Breast epithelium (tissue), 4 donors: ENCODE measurements at regions not wholly inside any gene's neighbourhood (a gene's known extent, or its start where the extent isn't known, plus 50 kb on each side); places are given as distances from the start of the nearest gene placed in this dataset.

Experiments used
- DNase-seq, 2 donors: peaks; one replicate each; pipeline ENCODE4 v3.0.0-alpha.2; 2019; ENCODE audit warnings: low spot score in 2 of 2
- H3K27ac ChIP-seq, 2 donors: fragments of 200-600 bp; sonication (generic) in 1 of 2; one replicate each; pipeline ENCODE4 v1.5.1; 2016 to 2019; ENCODE audit warnings: mild to moderate bottlenecking in 1 of 2
- H3K27me3 ChIP-seq, 2 donors: fragments of 200-600 bp; sonication (generic) in 1 of 2; one replicate each; pipeline versions ENCODE4 v1.5.1 to v1.6.0; 2017 to 2019; ENCODE audit warnings: control low read depth in 1 of 2, mild to moderate bottlenecking in 1 of 2
- H3K36me3 ChIP-seq: fragments of 200-600 bp; one replicate; pipeline ENCODE4 v1.5.1; 2019
- H3K4me1 ChIP-seq, 2 donors: fragments of 200-600 bp; sonication (generic); one replicate each; pipeline ENCODE4 v1.5.1; 2016 to 2019; ENCODE audit warnings: control low read depth in 1 of 2
- H3K4me3 ChIP-seq, 3 donors: fragments of 200-600 bp; sonication (generic); 1 replicate in 2 of 3; 2 replicates in 1 of 3; pipeline ENCODE4 v1.5.1; 2016 to 2019; ENCODE audit warnings: mild to moderate bottlenecking in 3 of 3, moderate library complexity in 2 of 3
- H3K9me3 ChIP-seq, 2 donors: fragments of 200-600 bp; sonication (generic) in 1 of 2; one replicate each; pipeline ENCODE4 v1.5.1; 2016 to 2019; ENCODE audit warnings: control low read depth in 1 of 2
- CTCF ChIP-seq, 3 donors: fragments of 450-650 bp; IDR thresholded peaks; one replicate each; pipeline ENCODE4 v1.5.1; 2016 to 2017; ENCODE audit warnings: antibody characterized with exemption in 3 of 3, mild to moderate bottlenecking in 3 of 3, moderate library complexity in 3 of 3
- POLR2A ChIP-seq: fragments of 450-650 bp; IDR thresholded peaks from one replicate; pipeline ENCODE4 v1.6.1; 2016; ENCODE audit warnings: antibody characterized with exemption, mild to moderate bottlenecking, moderate library complexity
- POLR2AphosphoS5 ChIP-seq, 3 donors: sonication (generic); formaldehyde crosslinking; IDR thresholded peaks; one replicate each; pipeline ENCODE4 v1.6.1; 2017; ENCODE audit warnings: antibody characterized with exemption in 3 of 3
- intact Hi-C: fragments of 100-400 bp; cut with DNase I; formaldehyde crosslinking; loops from one replicate; pipeline ENCODE4 v1.15.1; 2023; ENCODE audit warnings: low total_unique reads

- H3K27ac ChIP-seq = no peak overlapping the region
- DNase-seq = no peak
- TF ChIP-seq CTCF (IDR thresholded peaks at IDR 0.05) = no peak
- TF ChIP-seq POLR2AphosphoS5 (IDR thresholded peaks at IDR 0.05) = no peak
- no peak for TF ChIP-seq POLR2A
- H3K4me3 ChIP-seq = no peak overlapping the region
- H3K4me1 ChIP-seq = no peaks in the 10 kb centered on the region
- no peaks in the 10 kb centered on the region for H3K27me3 ChIP-seq
- H3K9me3 ChIP-seq = no peaks in the 10 kb centered on the region
- intact Hi-C loops = loop anchor here (10.0 kb wide), 1 partner anchor 1614 kb away; no protein-coding TSS in a partner anchor
- H3K36me3 ChIP-seq = no peaks in the 10 kb centered on the region
These were observed 454.1 kb upstream of the CADM1 start for GRCh38 chr11:115958089-115959000.

DNA sequence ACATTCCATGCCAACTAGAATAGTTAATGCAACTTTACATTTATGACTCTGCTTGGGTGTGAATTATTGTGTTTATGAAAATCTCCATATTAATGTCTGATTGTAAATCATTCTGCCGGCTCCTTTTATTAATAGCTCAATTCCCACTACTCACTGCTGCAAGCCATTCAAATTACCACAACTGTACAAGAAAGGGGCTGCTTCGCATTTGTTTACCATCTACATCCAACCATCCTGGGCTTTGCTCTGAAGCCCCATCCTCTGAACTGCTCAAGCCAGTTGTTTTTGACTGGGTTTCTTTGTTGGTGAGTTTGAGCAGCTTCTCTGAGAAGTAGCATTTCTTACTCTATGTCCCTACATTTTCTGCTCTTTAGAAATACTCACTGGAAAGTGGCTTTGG lies 451.6 kb upstream of the CADM1 start:
- Histone ChIP-seq H3K36me3 (no peaks in the 10 kb centered on the region), H3K27ac (no peak overlapping the region), H3K9me3 (peaks cover 1 to 5% of the 10 kb centered on the region in 2 donors), H3K4me1 (no peaks in the 10 kb centered on the region), H3K27me3 (no peaks in the 10 kb centered on the region), H3K4me3 (no peak overlapping the region)
- TF ChIP-seq POLR2A (no peak), POLR2AphosphoS5 (IDR thresholded peaks at IDR 0.05) (no peak), CTCF (IDR thresholded peaks at IDR 0.05) (no peak)
- intact Hi-C loops = loop anchor here (10.0 kb wide), 1 partner anchor 1611 kb away; no protein-coding TSS in a partner anchor
- no peak for DNase-seq

DNA sequence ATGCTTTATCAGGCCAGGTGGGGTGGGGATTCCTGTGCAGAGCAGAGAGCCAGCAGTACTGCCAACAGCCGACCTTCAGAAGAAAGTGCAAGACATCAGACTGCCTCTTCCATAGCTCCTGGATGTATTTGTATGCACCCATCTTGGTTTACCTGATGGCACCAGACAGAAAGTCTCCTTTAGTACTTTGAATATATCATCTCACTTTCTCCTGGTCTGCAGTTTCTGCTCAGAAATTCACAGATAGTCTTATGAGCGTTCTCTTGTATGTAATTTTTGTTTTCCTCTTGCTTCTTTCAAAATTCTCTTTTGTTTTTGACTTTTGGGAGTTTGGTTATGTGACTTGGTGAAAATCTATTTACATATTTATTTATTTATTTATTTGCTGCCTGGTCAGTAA lies 446.4 kb upstream of the CADM1 start:
- H3K9me3 ChIP-seq = peaks cover 11 to 26% of the 10 kb centered on the region in 2 donors
- no peak overlapping the region for H3K4me3 ChIP-seq
- intact Hi-C loops = loop anchor here (10.0 kb wide), 1 partner anchor 1606 kb away; no protein-coding TSS in a partner anchor
- no peak for DNase-seq
- H3K4me1 ChIP-seq = no peaks in the 10 kb centered on the region
- H3K36me3 ChIP-seq = no peaks in the 10 kb centered on the region
- TF ChIP-seq CTCF (IDR thresholded peaks at IDR 0.05) = no peak
- no peak for TF ChIP-seq POLR2AphosphoS5 (IDR thresholded peaks at IDR 0.05)
- no peak for TF ChIP-seq POLR2A
- H3K27me3 ChIP-seq = no peaks in the 10 kb centered on the region
- H3K27ac ChIP-seq = no peak overlapping the region

DNA sequence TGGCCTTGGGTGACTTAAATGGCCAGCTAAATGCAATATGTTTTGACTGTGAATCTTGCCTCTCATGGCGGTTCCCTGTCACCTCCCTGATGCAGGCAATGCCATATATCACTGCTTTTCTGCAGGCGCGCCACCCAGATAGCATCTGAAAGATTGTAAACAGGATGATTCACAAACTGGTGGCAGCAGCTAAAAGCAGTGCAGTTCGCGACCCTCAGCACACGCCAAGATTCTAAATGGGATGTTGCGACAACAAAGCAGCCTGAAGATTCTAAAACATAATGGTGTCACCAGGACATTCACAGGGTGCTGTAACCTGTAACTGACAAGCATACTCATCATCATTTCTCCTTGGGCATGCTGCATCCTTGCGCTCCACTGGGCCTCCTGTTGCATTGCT lies 440.4 kb upstream of the CADM1 start:
- no peaks in the 10 kb centered on the region for H3K27me3 ChIP-seq
- DNase-seq = no peak
- no peak overlapping the region for H3K4me3 ChIP-seq
- H3K36me3 ChIP-seq = no peaks in the 10 kb centered on the region
- no peaks in the 10 kb centered on the region for H3K4me1 ChIP-seq
- no peak for TF ChIP-seq POLR2AphosphoS5 (IDR thresholded peaks at IDR 0.05)
- TF ChIP-seq CTCF (IDR thresholded peaks at IDR 0.05) = no peak
- no peak for TF ChIP-seq POLR2A
- intact Hi-C loops = no loop called here
- H3K9me3 ChIP-seq = peaks cover 0 to 9% of the 10 kb centered on the region in 2 donors
- H3K27ac ChIP-seq = no peak overlapping the region

GRCh38 chr11:115942011-115942410 lies 437.8 kb upstream of the CADM1 start:
- intact Hi-C loops = no loop called here
- Histone ChIP-seq H3K27ac (peak overlapping the region; percentile 54 to 79), H3K9me3 (no peaks in the 10 kb centered on the region), H3K36me3 (no peaks in the 10 kb centered on the region), H3K4me3 (no peak overlapping the region), H3K4me1 (no peaks in the 10 kb centered on the region), H3K27me3 (no peaks in the 10 kb centered on the region)
- no peak for DNase-seq
- TF ChIP-seq CTCF (IDR thresholded peaks at IDR 0.05) = no peak
- TF ChIP-seq POLR2AphosphoS5 (IDR thresholded peaks at IDR 0.05) = no peak
- no peak for TF ChIP-seq POLR2A
